ENCODE measurements at regions not wholly inside any gene's neighbourhood (a gene's known extent, or its start where the extent isn't known, plus 50 kb on each side); places are given as distances from the start of the nearest gene placed in this dataset.

DNA sequence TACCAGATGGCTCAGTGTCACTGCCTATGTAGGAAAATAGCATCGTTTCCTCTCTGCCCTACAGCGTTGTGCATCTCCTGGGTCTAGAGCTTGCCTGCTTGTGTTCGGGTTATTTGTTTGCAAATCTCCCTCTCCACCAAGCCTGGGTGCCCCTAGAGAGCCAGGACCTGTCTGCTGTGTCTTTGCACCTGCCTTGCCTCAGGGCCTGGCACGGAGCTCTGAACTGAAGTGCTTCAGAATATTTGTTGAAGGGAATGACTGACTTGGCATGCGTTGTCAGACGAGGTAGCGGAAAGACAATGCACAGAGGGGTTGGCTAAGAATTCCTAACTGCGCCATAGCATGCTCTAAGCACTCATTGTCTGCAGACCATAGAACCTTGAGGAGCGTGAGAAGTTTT is 263.4 kb downstream of the FGF9 start:
- TF ChIP-seq SIN3A (IDR thresholded peaks at IDR 0.05; ENCODE audit: borderline replicate concordance, insufficient read depth, low read depth, low read length) (no peak), CTCF (IDR thresholded peaks at IDR 0.05) (no peak), POLR2AphosphoS5 (IDR thresholded peaks at IDR 0.05; ENCODE audit: low read depth, low read length) (no peak)
